ENCODE measurements at regions not wholly inside any gene's neighbourhood (a gene's known extent, or its start where the extent isn't known, plus 50 kb on each side); places are given as distances from the start of the nearest gene placed in this dataset.
"Not testable (repeated sequence)": the region's sequence is repeated elsewhere in the genome, so short reads cannot be mapped to it uniquely, and the experiment has no call there.

GRCh38 chr21:23939369-23940065 is 1667.8 kb downstream of the MRPL39 start:
- DNase-seq: no peak

- no peak for DNase-seq
Observed at GRCh38 chr21:23936991-23937390, 1670.3 kb downstream of the MRPL39 start.

DNA sequence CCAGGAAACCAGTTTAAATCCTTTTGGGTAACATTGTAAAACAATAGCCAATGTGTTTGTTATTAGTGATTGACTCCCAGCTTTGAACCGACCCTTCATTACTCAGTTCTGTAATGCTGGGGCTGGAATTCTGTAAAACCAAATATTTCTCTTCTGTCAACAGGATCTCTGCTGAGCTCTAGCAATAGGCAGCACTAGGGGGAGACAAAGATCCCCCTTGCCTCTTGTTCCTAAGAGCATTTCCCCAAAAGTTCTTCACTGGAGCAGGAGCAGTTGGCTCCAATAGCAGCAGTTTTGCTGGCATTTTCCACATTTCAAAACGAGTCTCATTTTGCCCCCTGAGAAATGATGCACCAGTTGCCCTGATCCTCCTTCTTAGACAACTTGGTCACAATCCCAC is 1671.1 kb downstream of the MRPL39 start:
- DNase-seq: peak; percentile 34

- DNase-seq: no peak
Observed at GRCh38 chr21:23930565-23930964, 1676.7 kb downstream of the MRPL39 start.

DNA sequence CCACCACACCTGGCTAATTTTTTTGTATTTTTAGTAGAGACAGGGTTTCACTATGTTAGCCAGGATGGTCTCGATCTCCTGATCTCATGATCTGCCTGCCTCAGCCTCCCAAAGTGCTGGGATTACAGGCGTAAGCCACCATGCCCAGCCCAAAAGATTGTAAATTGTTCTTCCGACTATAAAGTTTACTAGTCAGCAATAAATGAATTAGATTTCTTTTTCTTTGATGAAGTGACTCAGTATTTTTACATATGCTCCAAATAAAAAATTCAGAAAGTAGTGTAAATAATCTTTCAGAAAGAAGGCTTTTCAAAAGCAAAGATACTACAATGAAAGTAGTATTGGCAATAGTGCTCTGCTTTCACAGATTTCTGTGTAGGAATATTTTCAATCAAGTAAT is 1680.9 kb downstream of the MRPL39 start:
- DNase-seq: not testable (repeated sequence)

DNA sequence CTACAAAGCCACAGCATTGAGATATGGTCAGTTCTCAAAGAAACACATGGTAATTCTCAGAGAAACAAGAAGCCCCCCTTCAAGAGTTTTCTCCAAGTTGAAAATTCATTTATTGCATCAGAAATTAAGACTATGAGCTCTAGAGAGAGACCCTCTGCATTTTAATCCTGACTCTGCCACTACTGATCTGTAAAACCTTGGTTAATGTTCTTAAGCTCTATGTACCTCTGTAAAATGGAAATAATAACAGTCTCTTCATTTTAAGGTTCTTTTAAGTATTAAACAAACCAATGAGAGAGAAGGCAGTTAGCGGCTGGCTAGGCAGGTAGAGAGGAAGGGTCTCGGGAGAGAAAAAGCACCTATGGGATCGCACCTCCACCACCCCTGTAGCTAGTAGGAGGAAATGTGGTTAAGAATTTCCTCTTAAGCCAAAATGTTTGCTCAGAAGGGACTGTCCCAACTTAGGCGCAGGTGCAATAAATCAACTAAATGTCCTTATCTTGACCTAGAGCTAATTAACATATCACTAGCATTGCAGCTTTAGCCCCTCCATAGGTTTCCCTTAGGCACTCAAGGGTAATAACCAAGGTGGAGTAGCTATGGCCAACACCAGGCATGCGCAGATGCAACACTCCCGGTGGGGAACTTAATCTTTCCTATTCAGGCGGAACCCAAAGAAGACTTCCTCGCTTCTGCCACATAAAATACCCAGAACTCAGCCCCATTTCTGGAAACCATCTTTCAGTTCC is 1685.4 kb downstream of the MRPL39 start:
- DNase-seq: no peak

- no peak for DNase-seq
Observed at GRCh38 chr21:23900727-23901126, 1706.6 kb downstream of the MRPL39 start.

GRCh38 chr21:23899561-23899960 is 1707.7 kb downstream of the MRPL39 start:
- DNase-seq: no peak

DNA sequence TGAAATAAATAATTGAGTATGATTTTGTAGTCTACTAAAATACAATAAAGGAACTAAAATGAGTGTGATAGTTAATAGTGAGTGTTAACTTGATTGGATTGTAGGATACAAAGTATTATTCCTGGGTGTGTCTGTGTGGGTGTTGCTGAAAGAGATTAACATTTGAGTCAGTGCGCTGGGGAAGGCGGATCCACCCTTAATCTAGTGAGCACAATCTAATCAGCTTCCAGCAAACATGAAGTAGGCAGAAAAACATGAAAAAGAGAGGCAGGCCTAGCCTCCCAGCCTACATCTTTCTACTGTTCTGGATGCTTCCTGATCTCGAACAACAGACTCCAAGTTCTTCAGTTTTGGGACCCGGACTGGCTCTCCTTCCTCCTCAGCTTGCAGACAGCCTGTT is 1716.6 kb downstream of the MRPL39 start:
- no peak for DNase-seq

- DNase-seq: peak; percentile 30
Observed at GRCh38 chr21:23887725-23888306, 1719.5 kb downstream of the MRPL39 start.

DNA sequence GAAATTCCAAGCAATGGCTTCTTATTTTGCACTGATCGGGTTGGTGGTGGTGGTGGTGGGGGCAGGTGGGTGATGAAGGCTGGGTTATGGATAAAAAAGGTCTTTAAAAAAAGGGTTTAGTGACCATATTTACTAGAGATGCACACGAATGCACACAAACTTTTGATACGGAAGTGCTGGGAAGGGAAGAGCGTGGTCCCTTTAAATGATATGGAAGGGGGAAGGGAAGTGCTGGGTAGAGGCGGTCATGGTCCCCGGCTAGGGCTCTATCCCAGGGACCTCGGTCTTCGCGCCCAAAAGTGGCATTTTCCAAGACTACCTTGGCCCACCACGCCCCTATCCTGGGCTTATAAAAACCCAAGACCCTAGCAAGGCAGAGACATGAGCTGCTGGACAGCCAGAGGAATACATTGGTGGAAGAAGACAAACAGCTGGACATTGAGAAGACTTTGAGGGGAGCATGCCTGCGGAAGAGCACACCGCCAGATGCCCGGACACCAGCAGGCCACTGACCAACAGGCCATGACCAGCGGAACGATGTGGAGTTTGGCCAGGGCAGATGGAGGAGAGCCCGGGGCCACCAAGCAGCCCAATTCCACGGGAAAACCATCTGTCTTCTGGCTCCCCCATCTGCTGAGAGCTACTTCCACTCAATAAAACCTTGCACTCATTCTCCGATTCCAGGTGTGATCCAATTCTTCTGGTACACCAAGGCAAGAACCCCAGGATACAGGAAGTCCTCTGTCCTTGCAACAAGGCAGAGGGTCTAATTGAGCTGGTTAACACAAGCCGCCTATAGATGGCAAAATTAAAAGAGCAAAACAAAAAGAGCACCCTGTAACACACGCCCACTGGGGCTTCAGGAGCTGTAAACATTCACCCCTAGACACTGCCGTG is 1720.2 kb downstream of the MRPL39 start:
- no peak for DNase-seq

GRCh38 chr21:23881783-23882182 is 1725.5 kb downstream of the MRPL39 start:
- no peak for DNase-seq

- DNase-seq: no peak
Observed at GRCh38 chr21:23876925-23877558, 1730.2 kb downstream of the MRPL39 start.

DNA sequence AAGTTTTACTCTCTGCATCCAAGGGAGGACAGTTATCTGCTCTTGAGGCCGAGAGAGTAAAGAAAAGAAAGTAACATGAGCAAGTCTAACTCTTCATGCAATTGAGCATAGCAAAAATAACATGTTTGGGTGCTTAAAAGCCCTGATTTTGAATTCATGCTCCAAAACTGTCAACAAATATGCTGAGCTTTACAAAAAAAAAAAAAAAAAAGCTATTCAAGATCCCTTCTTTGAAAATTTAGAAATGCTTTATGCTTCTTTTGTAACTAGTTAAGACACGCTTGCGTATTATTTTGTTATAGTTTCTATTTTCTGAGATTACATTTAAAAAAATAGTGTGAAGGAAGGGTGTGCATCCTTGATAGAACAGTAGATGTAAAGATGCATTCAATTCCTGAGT is 1733.0 kb downstream of the MRPL39 start:
- DNase-seq: no peak

GRCh38 chr21:23861911-23862504 is 1745.3 kb downstream of the MRPL39 start:
- DNase-seq: no peak

DNA sequence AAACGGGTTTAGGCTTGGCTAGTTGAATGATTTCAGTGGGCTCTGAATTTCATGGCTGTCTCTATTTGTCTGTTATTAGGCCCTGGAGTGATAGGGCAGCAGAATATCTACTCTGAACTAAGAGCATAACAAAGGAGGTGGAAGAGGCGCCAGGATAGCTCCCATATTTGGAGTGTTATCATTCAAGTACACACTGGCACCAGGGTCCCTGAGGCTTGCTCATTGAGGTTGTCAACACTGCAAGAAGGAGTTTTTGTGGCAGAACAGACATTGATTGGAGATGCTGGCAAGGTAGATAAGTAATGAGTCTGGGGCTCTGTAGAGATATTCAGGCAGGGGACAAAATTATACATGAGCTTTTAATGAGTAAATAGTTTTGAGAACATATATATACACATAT is 1748.4 kb downstream of the MRPL39 start:
- DNase-seq: no peak

DNA sequence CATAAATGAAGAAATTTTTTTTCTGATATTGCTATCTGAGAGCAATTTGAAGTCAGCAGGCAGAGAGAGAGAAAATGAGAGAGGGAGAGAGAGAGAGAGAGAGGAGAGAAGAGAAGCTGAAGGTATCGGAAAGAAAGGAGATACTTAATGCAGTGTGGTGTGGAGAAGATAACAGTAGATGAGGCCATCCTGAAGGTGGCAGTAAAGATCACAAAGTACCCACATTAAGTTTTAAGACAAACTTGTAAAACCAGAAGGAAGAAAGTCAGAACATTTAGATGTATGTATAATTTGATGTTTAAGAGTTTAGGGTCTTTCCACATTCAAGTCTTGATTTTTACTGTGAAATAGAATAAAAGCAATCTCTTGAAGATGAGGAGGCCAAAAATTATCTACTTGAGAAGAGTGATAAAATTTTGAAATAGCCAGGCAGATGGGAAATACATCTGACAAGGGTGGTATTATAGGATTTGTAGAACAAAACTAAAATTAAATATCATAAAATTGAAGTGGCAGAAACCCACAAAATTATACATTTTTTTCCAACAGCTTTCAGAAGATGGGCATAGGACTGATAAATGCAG is 1753.4 kb downstream of the MRPL39 start:
- peak; percentile 25 for DNase-seq

DNA sequence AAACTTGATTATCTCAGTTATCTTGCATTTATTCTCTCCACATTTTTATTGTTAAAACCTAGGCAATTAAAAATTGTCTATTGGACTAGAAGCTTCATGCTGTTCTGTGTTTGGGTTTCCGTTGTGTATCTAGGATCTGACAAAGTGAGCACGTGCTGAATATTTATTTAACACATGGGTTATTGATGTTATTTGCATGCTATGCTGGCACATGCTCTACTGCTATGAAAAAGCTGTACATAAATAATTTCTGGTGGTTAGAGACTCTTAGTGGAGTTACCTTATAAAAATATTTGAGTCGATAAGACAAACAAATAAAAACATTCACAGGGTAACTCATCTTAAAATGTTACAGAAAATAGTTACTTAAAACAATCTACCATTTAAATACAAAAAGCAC is 1769.7 kb downstream of the MRPL39 start:
- no peak for DNase-seq

DNA sequence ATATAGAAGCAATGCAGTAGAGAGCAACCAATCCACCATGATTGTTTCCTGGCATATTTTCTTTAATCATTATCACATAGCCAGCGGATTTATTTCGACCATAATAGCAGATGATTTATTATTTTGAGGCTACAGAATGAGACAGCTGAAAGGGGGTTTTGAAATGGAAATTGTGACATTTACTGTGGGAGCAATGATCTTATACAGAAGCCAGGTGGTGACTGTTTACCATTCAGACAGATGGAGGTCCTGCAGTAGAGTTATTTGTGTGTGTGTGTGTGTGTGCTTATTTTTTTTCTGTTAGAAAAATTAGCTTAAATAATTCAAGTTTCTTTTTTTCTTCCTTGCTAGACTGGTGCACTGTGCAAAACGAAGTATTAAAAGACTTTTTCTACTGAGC is 1784.5 kb downstream of the MRPL39 start:
- DNase-seq: no peak

- DNase-seq: no peak
Observed at GRCh38 chr21:23817337-23817736, 1789.9 kb downstream of the MRPL39 start.

DNA sequence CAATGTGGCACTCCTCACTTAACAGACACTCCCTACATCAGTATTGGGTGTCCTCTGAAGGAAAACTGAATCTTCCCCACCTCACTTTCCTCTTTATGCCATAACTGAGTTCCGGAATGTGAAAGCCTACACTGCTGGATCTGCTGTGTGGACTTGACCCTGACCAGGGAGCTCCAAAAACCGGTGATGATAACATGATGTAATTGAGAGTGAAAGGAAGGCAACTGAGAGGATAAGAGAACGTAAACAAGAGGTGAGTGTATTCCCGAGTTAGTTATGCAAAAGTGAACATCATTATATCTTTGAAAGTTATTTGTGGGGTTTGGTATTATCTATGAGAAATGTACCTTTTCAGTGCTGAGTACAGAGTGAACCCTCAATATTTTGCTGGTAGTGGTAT is 1794.8 kb downstream of the MRPL39 start:
- DNase-seq: no peak

GRCh38 chr21:23811805-23812204 is 1795.5 kb downstream of the MRPL39 start:
- peak; percentile 46 for DNase-seq
